NCI-H2171 treated with DMSO at 0.1 percent for 48 hours (cell line): ENCODE measurements at regions not wholly inside any gene's neighbourhood (a gene's known extent, or its start where the extent isn't known, plus 50 kb on each side); places are given as distances from the start of the nearest gene placed in this dataset.

Experiments used
- DNase-seq: peaks from one replicate; lab custom pipeline; 2025; lab: John Stamatoyannopoulos, UW

- DNase-seq: no peak
Observed at GRCh38 chr21:19648391-19648790, 1244.8 kb upstream of the TMPRSS15 start.

DNA sequence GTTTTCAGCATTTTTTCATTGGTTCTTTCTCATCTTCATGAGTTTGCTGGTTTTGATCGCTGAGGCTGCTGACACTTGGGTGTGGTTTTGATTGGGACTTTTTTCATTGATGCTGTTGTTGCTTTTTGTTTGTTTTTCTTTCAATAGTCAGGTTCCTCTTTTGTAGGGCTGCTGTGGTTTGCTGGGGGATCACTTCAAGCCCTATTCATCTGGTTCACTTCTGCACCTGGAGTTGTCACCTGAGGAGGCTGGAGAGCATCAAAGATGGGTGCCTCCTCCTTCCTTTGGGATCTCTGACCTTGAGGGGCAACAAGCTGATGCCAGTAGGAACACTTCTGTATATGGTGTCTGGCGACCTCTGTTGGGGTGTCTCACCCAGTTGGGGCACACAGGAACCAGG lies 1279.9 kb upstream of the TMPRSS15 start:
- no peak for DNase-seq

GRCh38 chr21:19684328-19684727 lies 1280.7 kb upstream of the TMPRSS15 start:
- no peak for DNase-seq

GRCh38 chr21:19692231-19692630 lies 1288.6 kb upstream of the TMPRSS15 start:
- no peak for DNase-seq

DNA sequence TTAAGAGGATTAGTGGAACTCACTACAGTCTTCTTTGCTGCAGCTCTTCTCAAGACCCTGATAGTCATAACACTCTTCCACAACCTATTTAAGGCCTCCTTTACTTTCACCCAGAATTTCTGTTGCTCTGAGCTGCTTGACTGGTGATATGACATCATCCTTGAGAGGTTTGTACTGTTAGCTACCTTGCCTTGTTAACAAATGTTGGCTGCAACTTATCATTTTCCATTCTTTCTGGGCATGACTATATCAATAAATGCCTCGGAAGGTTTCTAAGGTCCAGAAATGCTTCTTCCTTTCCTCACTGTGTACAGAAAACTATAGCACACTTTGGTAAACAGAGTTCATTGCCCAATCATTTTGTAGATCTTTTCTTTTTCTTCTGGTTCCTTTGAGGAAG lies 1292.2 kb upstream of the TMPRSS15 start:
- DNase-seq: no peak

DNA sequence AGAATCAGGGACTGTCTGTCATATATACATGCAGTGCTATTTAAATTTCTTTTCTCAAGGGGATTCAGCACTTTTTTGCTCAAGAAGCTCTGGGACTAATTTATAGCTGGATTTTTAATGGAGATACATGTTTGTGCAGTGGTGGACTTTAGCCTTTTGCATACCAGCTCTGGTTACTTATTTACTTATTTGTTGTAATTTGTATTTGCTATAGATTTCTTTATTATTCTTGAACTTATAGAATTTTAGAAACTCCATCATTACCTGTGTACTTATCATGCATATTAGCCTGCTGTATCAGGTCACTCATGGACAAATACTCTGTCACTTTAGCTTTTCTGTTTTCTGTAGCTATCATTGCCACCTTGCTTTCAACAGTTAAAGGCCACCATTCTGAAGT lies 1296.9 kb upstream of the TMPRSS15 start:
- no peak for DNase-seq

- DNase-seq: no peak
Observed at GRCh38 chr21:19702726-19703125, 1295.5 kb upstream of the NCAM2 start.

DNA sequence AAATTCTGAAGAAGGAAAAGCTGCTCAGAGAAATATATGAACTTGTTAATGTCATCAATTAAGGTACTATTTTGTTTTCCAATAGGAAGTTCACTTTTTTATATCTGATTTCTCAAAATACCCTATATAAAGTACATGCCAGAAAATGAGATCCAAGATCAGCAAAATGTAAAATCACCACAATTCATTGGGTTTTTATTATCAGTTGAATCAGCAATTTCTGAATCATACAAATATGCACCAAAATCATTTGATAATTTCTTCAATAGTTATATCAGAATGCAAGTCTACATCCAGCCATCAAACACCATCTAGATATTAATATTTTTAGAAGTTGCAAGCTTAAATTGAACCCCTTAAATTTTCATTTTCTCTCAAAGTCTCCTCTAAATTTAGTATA lies 1293.4 kb upstream of the NCAM2 start:
- no peak for DNase-seq

GRCh38 chr21:19712441-19712840 lies 1285.8 kb upstream of the NCAM2 start:
- DNase-seq: no peak

DNA sequence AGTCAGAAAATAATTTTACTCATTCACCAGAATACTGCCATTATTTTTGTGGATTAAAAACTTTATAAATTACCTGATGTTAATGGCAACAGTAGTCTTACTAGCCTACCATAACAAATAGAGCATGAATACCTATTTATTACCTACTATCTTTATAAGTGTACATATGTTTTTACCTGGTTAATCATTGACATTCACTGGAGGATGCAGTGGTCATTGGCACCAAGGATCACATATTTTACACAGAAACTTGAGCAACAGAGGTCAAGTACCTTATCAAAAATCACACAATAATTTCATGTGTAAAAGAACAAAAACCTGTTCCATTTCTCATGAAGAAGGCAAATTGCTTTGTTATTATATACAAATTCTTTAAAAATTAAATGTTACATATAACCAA lies 1284.9 kb upstream of the NCAM2 start:
- no peak for DNase-seq

- DNase-seq: no peak
Observed at GRCh38 chr21:19724081-19724480, 1274.1 kb upstream of the NCAM2 start.

- DNase-seq: no peak
Observed at GRCh38 chr21:19731251-19731650, 1267.0 kb upstream of the NCAM2 start.

DNA sequence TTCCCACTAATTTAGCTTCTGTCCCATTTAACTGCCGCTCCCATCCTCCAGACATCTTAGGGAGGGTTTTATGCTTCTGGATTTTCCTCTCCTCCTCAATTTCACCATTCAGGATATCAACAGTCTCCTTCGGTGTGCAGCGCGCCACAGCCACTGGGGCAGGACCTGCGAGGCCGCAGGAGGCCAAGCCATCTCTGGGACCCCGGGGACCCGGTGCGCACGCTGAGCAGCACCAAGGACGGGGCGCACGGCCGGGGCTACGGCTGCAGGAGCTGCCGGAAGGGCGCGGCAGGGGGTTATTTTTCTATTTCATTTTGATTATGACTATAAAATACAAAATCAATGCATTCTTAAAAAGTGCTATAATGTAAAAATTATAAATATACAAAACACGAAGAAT lies 1238.4 kb upstream of the NCAM2 start:
- no peak for DNase-seq

- no peak for DNase-seq
Observed at GRCh38 chr21:19767546-19767945, 1230.7 kb upstream of the NCAM2 start.

- DNase-seq: no peak
Observed at GRCh38 chr21:19771881-19772280, 1226.3 kb upstream of the NCAM2 start.

GRCh38 chr21:19776076-19776475 lies 1222.1 kb upstream of the NCAM2 start:
- no peak for DNase-seq

DNA sequence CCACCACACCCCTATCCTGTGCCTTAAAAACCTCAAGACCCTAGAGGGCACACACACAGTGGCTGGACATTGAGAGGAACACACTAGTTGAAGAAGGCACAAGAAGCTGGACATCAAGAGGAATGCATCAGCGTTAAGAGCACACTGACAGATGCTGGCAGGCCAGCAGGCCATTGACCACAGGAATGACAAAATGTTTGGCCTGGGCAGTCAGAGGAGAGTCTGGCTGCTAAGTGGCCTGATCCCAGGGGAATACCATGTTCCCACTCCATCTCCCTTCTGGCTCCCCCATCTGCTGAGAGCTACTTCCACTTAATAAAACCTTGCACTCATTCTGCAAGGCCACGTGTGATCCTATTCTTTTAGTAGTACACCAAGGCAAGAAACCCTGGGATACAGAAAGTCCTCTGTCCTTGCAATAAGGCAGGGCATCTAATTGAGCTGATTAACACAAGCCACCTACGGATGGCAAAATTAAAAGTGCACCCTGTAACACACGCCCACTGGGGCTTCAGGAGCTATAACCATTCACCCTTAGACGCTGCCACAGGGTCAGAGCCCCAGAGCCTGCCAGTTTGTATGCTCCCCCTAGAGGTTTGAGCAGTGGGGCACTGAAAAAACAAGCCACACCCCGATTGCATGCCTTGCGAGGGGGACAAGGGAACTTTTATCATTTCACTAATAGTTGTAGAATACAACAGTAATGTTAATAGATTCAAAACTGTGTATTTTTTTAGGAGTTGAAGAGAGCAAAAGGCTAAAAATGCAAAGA lies 1216.1 kb upstream of the NCAM2 start:
- no peak for DNase-seq

DNA sequence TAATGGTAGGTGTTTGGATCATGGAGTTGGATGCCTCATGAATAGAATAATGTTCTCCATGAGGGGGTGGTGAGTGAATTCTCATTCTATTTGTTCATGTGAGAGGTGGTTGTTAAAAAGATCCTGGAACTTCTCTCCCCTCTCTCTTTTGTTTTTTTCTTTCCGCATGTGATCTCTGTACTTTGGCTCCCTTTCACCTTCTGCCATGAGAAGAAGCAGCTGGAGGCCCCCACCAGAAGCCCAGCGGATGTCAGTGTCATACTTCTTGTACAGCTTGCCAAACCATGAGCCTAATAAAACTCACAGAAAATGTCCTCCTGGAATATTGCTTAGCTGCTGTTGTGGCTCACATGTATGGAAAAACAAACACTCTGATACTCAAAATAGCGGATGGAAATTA lies 1212.3 kb upstream of the NCAM2 start:
- no peak for DNase-seq

- DNase-seq: no peak
Observed at GRCh38 chr21:19792004-19792403, 1206.2 kb upstream of the NCAM2 start.

GRCh38 chr21:19807201-19807600 lies 1191.0 kb upstream of the NCAM2 start:
- DNase-seq: no peak

GRCh38 chr21:19810779-19811178 lies 1187.4 kb upstream of the NCAM2 start:
- no peak for DNase-seq

- no peak for DNase-seq
Observed at GRCh38 chr21:19830446-19830845, 1167.8 kb upstream of the NCAM2 start.

- no peak for DNase-seq
Observed at GRCh38 chr21:19832551-19832950, 1165.7 kb upstream of the NCAM2 start.

- DNase-seq: no peak
Observed at GRCh38 chr21:19833082-19833481, 1165.1 kb upstream of the NCAM2 start.
